ENCODE measurements at regions not wholly inside any gene's neighbourhood (a gene's known extent, or its start where the extent isn't known, plus 50 kb on each side); places are given as distances from the start of the nearest gene placed in this dataset.

GRCh38 chr9:71627537-71627936 lies 140.8 kb downstream of the CEMIP2 start:
- no peak overlapping the region for H3K23ac ChIP-seq (ENCODE audit: insufficient read length)
- no peak overlapping the region for H2BK120ac ChIP-seq (replicated peaks; ENCODE audit: low read depth, low read length)
- no peaks in the 10 kb centered on the region for H4K20me1 ChIP-seq (replicated peaks in 1 of 2; ENCODE audit: control insufficient read depth in 1 of 2, insufficient read depth in 2 of 2, low read length in 2 of 2)
- no peak overlapping the region for H2AK5ac ChIP-seq (ENCODE audit: low read depth, low read length)
- H3K79me1 ChIP-seq (ENCODE audit: low read depth, low read length): no peaks in the 10 kb centered on the region
- no peak for FAIRE-seq
- H3K4me3 ChIP-seq (ENCODE audit: extremely low read depth in 1 of 4, insufficient read depth in 2 of 4, low read depth in 3 of 4, low read length in 4 of 4): no peak overlapping the region
- H4K8ac ChIP-seq (ENCODE audit: extremely low read depth, insufficient read depth, low read length): no peak overlapping the region
- H3K4ac ChIP-seq (replicated peaks; ENCODE audit: insufficient read length, low read depth, low read length): no peak overlapping the region
- no peak overlapping the region for H3K18ac ChIP-seq (ENCODE audit: extremely low read depth, low read length)
- POLR2A ChIA-PET (ENCODE audit: partially characterized antibody): no interaction called here
- DNase-seq (ENCODE audit: low read depth in 1 of 2, low spot score in 2 of 2): no peak
- CTCF ChIA-PET (ENCODE audit: partially characterized antibody): interaction anchor here (0.8 to 3.9 kb wide), 15 partner anchors 8 to 304 kb away, joined by 3 to 22 read pairs (median 5); no protein-coding TSS in a partner anchor
- H3K79me2 ChIP-seq (ENCODE audit: control insufficient read depth in 1 of 2, insufficient read depth in 2 of 2, low read length in 2 of 2): no peaks in the 10 kb centered on the region
- H3K56ac ChIP-seq (replicated peaks; ENCODE audit: insufficient read length, low read depth, low read length): no peak overlapping the region
- WGBS, 2 experiments (ENCODE audit: extremely low coverage in 1 of 2, insufficient coverage in 1 of 2, insufficient read length in 1 of 2, insufficient replicate concordance in 2 of 2, low coverage in 1 of 2, low lambda C conversion rate in 2 of 2, missing lambda C conversion rate in 1 of 2): 80% methylated on average over 1 of the region's 1 CpG; no CpG with 5 or more reads in 1 of the 2 experiments
- no peak overlapping the region for H3K27ac ChIP-seq (ENCODE audit: low read depth, low read length)
- H3K36me3 ChIP-seq (ENCODE audit: control insufficient read depth in 2 of 4, insufficient read depth in 4 of 4, low read length in 3 of 4): no peaks in the 10 kb centered on the region
- no peak overlapping the region for H2BK20ac ChIP-seq (ENCODE audit: low read length)
- no peak overlapping the region for H3K14ac ChIP-seq (ENCODE audit: insufficient read length)
- no peak overlapping the region for H2BK15ac ChIP-seq (ENCODE audit: low read length)
- no peaks in the 10 kb centered on the region for H3K23me2 ChIP-seq (ENCODE audit: low read depth, low read length)
- H2BK5ac ChIP-seq (ENCODE audit: low read depth, low read length): no peak overlapping the region
- H4K5ac ChIP-seq (ENCODE audit: insufficient read length, low read depth, low read length): no peak overlapping the region
- no peak overlapping the region for H3K9ac ChIP-seq (replicated peaks in 1 of 4; ENCODE audit: extremely low read depth in 1 of 4, low read depth in 3 of 4, low read length in 3 of 4)
- H2AFZ ChIP-seq (ENCODE audit: low read length): no peak overlapping the region
- H4K91ac ChIP-seq (replicated peaks; ENCODE audit: insufficient read length, low read length): no peak overlapping the region
- H2BK12ac ChIP-seq (ENCODE audit: low read depth, low read length): no peak overlapping the region
- no peaks in the 10 kb centered on the region for H3K9me3 ChIP-seq (ENCODE audit: insufficient read depth in 2 of 2, low read depth in 1 of 2, low read length in 1 of 2)
- no peak overlapping the region for H3K4me2 ChIP-seq (ENCODE audit: insufficient read depth in 1 of 2, low read depth in 2 of 2, low read length in 2 of 2)
- H3K4me1 ChIP-seq (replicated peaks in 1 of 4; ENCODE audit: control insufficient read depth in 3 of 4, insufficient read depth in 4 of 4, low read length in 3 of 4): no peaks in the 10 kb centered on the region; a peak in 1 of 7 replicates
- no peaks in the 10 kb centered on the region; a peak in 1 of 7 replicates for H3K27me3 ChIP-seq (replicated peaks in 1 of 4; ENCODE audit: control insufficient read depth in 3 of 4, extremely low read depth in 1 of 4, insufficient read depth in 3 of 4, low read length in 3 of 4)
- TF ChIP-seq CTCF (IDR thresholded peaks at IDR 0.05; ENCODE audit: control extremely low read depth in 1 of 3, insufficient read depth in 1 of 3, low read depth in 1 of 3, low read length in 3 of 3): no peak
